ENCODE measurements at regions not wholly inside any gene's neighbourhood (a gene's known extent, or its start where the extent isn't known, plus 50 kb on each side); places are given as distances from the start of the nearest gene placed in this dataset.

DNA sequence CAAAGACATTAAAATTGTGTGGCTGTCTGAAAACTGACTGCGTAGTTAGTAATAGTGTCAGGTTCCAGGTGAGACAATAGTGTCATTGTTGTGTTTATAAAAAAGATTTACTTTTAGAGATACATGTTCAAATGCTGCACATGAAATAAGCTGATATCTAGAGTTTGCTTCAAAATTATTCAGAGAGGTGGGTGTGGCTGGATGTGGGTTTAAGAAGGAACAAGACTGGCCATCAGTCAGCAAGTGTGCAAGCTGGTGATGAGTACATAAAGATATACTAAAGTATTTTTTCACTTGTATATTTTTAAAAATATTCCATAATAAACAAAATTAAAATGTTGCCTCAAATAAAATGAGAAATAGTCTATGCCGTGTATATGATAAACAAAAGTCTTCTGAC lies 190.6 kb downstream of the ARRDC4 start:
- H2AFZ ChIP-seq (ENCODE audit: low read depth, low read length, severe bottlenecking) = no peak overlapping the region
- peak overlapping the region; percentile 56 for H3K4me2 ChIP-seq (ENCODE audit: low read depth, low read length, poor library complexity, severe bottlenecking)
- H3K9me3 ChIP-seq (ENCODE audit: insufficient read depth, low read length) = no peaks in the 10 kb centered on the region
- peaks cover 14% of the 10 kb centered on the region; the same call in 1 of the 2 replicates for H3F3A ChIP-seq (ENCODE audit: insufficient read depth)
- H4K20me1 ChIP-seq (ENCODE audit: low read depth, low read length) = no peaks in the 10 kb centered on the region
- no peaks in the 10 kb centered on the region for H3K27me3 ChIP-seq (ENCODE audit: low read length)
- TF ChIP-seq CTCF (IDR thresholded peaks at IDR 0.05; ENCODE audit: insufficient read depth, low read length, poor library complexity, severe bottlenecking) (no peak), EZH2phosphoT487 (conservative IDR thresholded peaks at IDR 0.05; ENCODE audit: low read length) (no peak)
- no peaks in the 10 kb centered on the region for H3K79me2 ChIP-seq (ENCODE audit: insufficient read depth, low read length)
- no peaks in the 10 kb centered on the region for H3K9me2 ChIP-seq (replicated peaks; ENCODE audit: insufficient read depth, low read length)
- H3K27ac ChIP-seq (ENCODE audit: low read depth, low read length) = peak overlapping the region; percentile 93
- H3K36me3 ChIP-seq (ENCODE audit: low read length) = no peaks in the 10 kb centered on the region
- H3K4me3 ChIP-seq (ENCODE audit: insufficient read depth, low read length, poor library complexity, severe bottlenecking) = no peak overlapping the region
- peak overlapping the region; percentile 48 for H3K9ac ChIP-seq (ENCODE audit: low read length)

DNA sequence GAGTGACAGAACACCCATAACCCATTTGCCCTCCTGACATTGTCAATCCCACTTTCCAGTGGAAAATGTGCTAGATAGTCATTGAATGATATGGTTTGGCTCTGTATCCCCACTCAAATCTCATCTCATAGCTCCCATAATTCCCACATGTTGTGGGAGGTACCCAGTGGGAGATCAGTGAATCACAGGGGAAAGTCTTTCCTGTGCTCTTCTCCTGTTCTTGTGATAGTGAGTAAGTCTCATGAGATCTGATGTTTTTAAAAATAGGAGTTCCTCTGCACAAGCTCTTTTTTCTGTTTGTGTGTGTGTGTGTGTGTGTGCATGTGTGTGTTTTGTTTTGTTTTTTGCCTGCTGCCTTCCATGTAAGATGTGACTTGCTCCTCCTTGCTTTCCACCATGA lies 191.7 kb downstream of the ARRDC4 start:
- Histone ChIP-seq H3K27ac (ENCODE audit: low read depth, low read length) (peak overlapping the region; percentile 93; the same call in 1 of the 2 replicates), H3K9me3 (ENCODE audit: insufficient read depth, low read length) (no peaks in the 10 kb centered on the region), H4K20me1 (ENCODE audit: low read depth, low read length) (no peaks in the 10 kb centered on the region), H3K4me3 (ENCODE audit: insufficient read depth, low read length, poor library complexity, severe bottlenecking) (no peak overlapping the region), H3F3A (ENCODE audit: insufficient read depth) (peaks cover 14% of the 10 kb centered on the region; the same call in 1 of the 2 replicates), H3K79me2 (ENCODE audit: insufficient read depth, low read length) (no peaks in the 10 kb centered on the region), H3K9me2 (replicated peaks; ENCODE audit: insufficient read depth, low read length) (no peaks in the 10 kb centered on the region), H3K4me2 (ENCODE audit: low read depth, low read length, poor library complexity, severe bottlenecking) (no peak overlapping the region), H2AFZ (ENCODE audit: low read depth, low read length, severe bottlenecking) (no peak overlapping the region), H3K27me3 (ENCODE audit: low read length) (no peaks in the 10 kb centered on the region), H3K36me3 (ENCODE audit: low read length) (no peaks in the 10 kb centered on the region), H3K9ac (ENCODE audit: low read length) (no peak overlapping the region)
- no peak for TF ChIP-seq CTCF (IDR thresholded peaks at IDR 0.05; ENCODE audit: insufficient read depth, low read length, poor library complexity, severe bottlenecking)
- TF ChIP-seq EZH2phosphoT487 (conservative IDR thresholded peaks at IDR 0.05; ENCODE audit: low read length) = no peak

GRCh38 chr15:98154863-98155262 lies 194.4 kb downstream of the ARRDC4 start:
- Histone ChIP-seq H3K9ac (ENCODE audit: low read length) (no peak overlapping the region), H4K20me1 (ENCODE audit: low read depth, low read length) (no peaks in the 10 kb centered on the region), H3K27me3 (ENCODE audit: low read length) (no peaks in the 10 kb centered on the region), H3K36me3 (ENCODE audit: low read length) (no peaks in the 10 kb centered on the region), H2AFZ (ENCODE audit: low read depth, low read length, severe bottlenecking) (no peak overlapping the region), H3K9me2 (replicated peaks; ENCODE audit: insufficient read depth, low read length) (no peaks in the 10 kb centered on the region), H3K4me2 (ENCODE audit: low read depth, low read length, poor library complexity, severe bottlenecking) (no peak overlapping the region), H3F3A (ENCODE audit: insufficient read depth) (peaks cover 2% of the 10 kb centered on the region; the same call in 1 of the 2 replicates), H3K79me2 (ENCODE audit: insufficient read depth, low read length) (no peaks in the 10 kb centered on the region), H3K9me3 (ENCODE audit: insufficient read depth, low read length) (no peaks in the 10 kb centered on the region), H3K4me3 (ENCODE audit: insufficient read depth, low read length, poor library complexity, severe bottlenecking) (no peak overlapping the region), H3K27ac (ENCODE audit: low read depth, low read length) (no peak overlapping the region)
- TF ChIP-seq EZH2phosphoT487 (conservative IDR thresholded peaks at IDR 0.05; ENCODE audit: low read length) (no peak), CTCF (IDR thresholded peaks at IDR 0.05; ENCODE audit: insufficient read depth, low read length, poor library complexity, severe bottlenecking) (no peak)
